ENCODE measurements at regions not wholly inside any gene's neighbourhood (a gene's known extent, or its start where the extent isn't known, plus 50 kb on each side); places are given as distances from the start of the nearest gene placed in this dataset.

- DNase-seq (ENCODE audit: low read depth, low spot score) (no peak), ATAC-seq (no peak)
- H3K4me3 ChIP-seq (replicated peaks in 1 of 2; ENCODE audit: low read depth in 1 of 2, low read length in 2 of 2): no peak overlapping the region
- POLR2A ChIA-PET: no interaction called here
- H3K27me3 ChIP-seq (ENCODE audit: insufficient read depth, low read length): no peaks in the 10 kb centered on the region
- H3K9me2 ChIP-seq (ENCODE audit: insufficient read depth): no peaks in the 10 kb centered on the region
- no peak for TF ChIP-seq MAX (IDR thresholded peaks at IDR 0.05)
- TF ChIP-seq FOSL1 (IDR thresholded peaks at IDR 0.05; ENCODE audit: low read depth): no peak
- no peak for TF ChIP-seq POLR2AphosphoS5 (IDR thresholded peaks at IDR 0.05; ENCODE audit: low read depth, low read length)
- TF ChIP-seq CBX3 (IDR thresholded peaks at IDR 0.05; ENCODE audit: low read depth): no peak
- TF ChIP-seq ZNF274 (IDR thresholded peaks at IDR 0.05; ENCODE audit: low read depth, low read length): no peak
- no peak for TF ChIP-seq POLR2A (IDR thresholded peaks at IDR 0.05; ENCODE audit: borderline replicate concordance, extremely low read depth, insufficient read depth, insufficient read length)
- TF ChIP-seq ZBTB33 (IDR thresholded peaks at IDR 0.05; ENCODE audit: extremely low read depth, insufficient replicate concordance, low read length): no peak
- TF ChIP-seq CTCF (IDR thresholded peaks at IDR 0.05 in 2 of 3, conservative IDR thresholded peaks at IDR 0.05 in 1 of 3; ENCODE audit: borderline replicate concordance in 1 of 3, insufficient read depth in 1 of 3, low read depth in 2 of 3, low read length in 2 of 3): no peak
- TF ChIP-seq SIN3A (IDR thresholded peaks at IDR 0.05; ENCODE audit: low read depth): no peak
- no peak for TF ChIP-seq ATF3 (IDR thresholded peaks at IDR 0.05)
- TF ChIP-seq SP1 (IDR thresholded peaks at IDR 0.05; ENCODE audit: low read depth): no peak
- TF ChIP-seq YY1 (IDR thresholded peaks at IDR 0.05; ENCODE audit: extremely low read depth, insufficient replicate concordance, low read depth, low read length): no peak
- TF ChIP-seq ELF1 (IDR thresholded peaks at IDR 0.05; ENCODE audit: borderline replicate concordance, low read depth): no peak
- no peak for TF ChIP-seq TCF7L2 (IDR thresholded peaks at IDR 0.05; ENCODE audit: borderline replicate concordance, extremely low read depth, insufficient read depth, insufficient read length)
- no peak for TF ChIP-seq EGR1 (IDR thresholded peaks at IDR 0.05; ENCODE audit: low read depth)
- no peak for TF ChIP-seq EZH2 (IDR thresholded peaks at IDR 0.05)
- H3K4me2 ChIP-seq (ENCODE audit: low read length): no peak overlapping the region
- RAD21 ChIA-PET (ENCODE audit: low non-redundant PET in 1 of 2, low total read pairs in 2 of 2, uncharacterized antibody in 2 of 2, unreplicated experiment in 2 of 2): no interaction called here
- no peak overlapping the region for H3K27ac ChIP-seq (ENCODE audit: low read depth, low read length)
- H4K20me1 ChIP-seq (ENCODE audit: insufficient read depth): no peaks in the 10 kb centered on the region
- no peak overlapping the region for H2AFZ ChIP-seq (ENCODE audit: low read depth, low read length, poor library complexity, severe bottlenecking)
- no peaks in the 10 kb centered on the region for H3K9me3 ChIP-seq (ENCODE audit: control insufficient read depth in 1 of 2, insufficient read depth in 1 of 2, low read depth in 1 of 2, low read length in 2 of 2)
- H3K36me3 ChIP-seq (ENCODE audit: control insufficient read depth in 1 of 2, insufficient read depth in 2 of 2, low read length in 2 of 2): no peaks in the 10 kb centered on the region
- no peaks in the 10 kb centered on the region for H3K79me2 ChIP-seq (ENCODE audit: insufficient read depth, low read length)
- no peak overlapping the region for H3K9ac ChIP-seq (ENCODE audit: low read length)
- BruUV-seq (replicated peaks): no TSS peak
- CTCF ChIA-PET: no interaction called here
- intact Hi-C loops (cut with micrococcal nuclease): no loop called here
- H3K4me1 ChIP-seq (ENCODE audit: control insufficient read depth in 1 of 2, insufficient read depth in 2 of 2, low read length in 2 of 2): no peaks in the 10 kb centered on the region
Measured at GRCh38 chr14:38350102-38350501, 94.2 kb upstream of the CLEC14A start.

Data from HCT116 (cell line).